ENCODE measurements at regions not wholly inside any gene's neighbourhood (a gene's known extent, or its start where the extent isn't known, plus 50 kb on each side); places are given as distances from the start of the nearest gene placed in this dataset.

DNA sequence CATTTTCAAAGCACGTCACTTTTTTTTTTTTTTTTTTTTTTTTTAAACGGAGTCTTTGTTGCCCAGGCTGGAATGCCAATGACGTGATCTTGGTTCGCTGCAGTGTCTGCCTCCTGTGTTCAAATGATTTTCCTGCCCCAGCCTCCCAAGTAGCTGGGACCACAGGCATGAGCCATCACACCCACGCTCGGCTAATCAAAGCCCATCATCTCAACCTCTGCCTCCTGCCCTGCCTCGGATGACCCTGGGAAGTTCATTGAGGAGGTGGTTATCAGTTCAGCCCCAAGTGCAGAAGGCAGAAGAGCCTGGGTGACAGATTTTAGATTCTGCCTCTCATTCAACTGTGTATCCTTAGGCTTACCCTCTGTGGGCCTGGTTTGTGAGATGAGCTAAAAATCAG lies 484.9 kb upstream of the EEF2KMT start:
- TF ChIP-seq, protein P1, sequence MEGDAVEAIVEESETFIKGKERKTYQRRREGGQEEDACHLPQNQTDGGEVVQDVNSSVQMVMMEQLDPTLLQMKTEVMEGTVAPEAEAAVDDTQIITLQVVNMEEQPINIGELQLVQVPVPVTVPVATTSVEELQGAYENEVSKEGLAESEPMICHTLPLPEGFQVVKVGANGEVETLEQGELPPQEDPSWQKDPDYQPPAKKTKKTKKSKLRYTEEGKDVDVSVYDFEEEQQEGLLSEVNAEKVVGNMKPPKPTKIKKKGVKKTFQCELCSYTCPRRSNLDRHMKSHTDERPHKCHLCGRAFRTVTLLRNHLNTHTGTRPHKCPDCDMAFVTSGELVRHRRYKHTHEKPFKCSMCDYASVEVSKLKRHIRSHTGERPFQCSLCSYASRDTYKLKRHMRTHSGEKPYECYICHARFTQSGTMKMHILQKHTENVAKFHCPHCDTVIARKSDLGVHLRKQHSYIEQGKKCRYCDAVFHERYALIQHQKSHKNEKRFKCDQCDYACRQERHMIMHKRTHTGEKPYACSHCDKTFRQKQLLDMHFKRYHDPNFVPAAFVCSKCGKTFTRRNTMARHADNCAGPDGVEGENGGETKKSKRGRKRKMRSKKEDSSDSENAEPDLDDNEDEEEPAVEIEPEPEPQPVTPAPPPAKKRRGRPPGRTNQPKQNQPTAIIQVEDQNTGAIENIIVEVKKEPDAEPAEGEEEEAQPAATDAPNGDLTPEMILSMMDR (conservative IDR thresholded peaks at IDR 0.05; ENCODE audit: low read depth in 2 of 2), result no peak
- TF ChIP-seq, protein P2, sequence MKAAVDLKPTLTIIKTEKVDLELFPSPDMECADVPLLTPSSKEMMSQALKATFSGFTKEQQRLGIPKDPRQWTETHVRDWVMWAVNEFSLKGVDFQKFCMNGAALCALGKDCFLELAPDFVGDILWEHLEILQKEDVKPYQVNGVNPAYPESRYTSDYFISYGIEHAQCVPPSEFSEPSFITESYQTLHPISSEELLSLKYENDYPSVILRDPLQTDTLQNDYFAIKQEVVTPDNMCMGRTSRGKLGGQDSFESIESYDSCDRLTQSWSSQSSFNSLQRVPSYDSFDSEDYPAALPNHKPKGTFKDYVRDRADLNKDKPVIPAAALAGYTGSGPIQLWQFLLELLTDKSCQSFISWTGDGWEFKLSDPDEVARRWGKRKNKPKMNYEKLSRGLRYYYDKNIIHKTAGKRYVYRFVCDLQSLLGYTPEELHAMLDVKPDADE (IDR thresholded peaks at IDR 0.05), result no peak
- no peak for TF ChIP-seq EZH2 (IDR thresholded peaks at IDR 0.05; ENCODE audit: low read depth, unreplicated experiment)
- TF ChIP-seq POLR2AphosphoS5 (IDR thresholded peaks at IDR 0.05; ENCODE audit: low read depth), result no peak
